NB4 (cell line): ENCODE measurements at regions not wholly inside any gene's neighbourhood (a gene's known extent, or its start where the extent isn't known, plus 50 kb on each side); places are given as distances from the start of the nearest gene placed in this dataset.
A peak's percentile ranks its signal among the peaks of the same experiment; 100 is the strongest.
"Not testable (repeated sequence)": the region's sequence is repeated elsewhere in the genome, so short reads cannot be mapped to it uniquely, and the experiment has no call there.

Experiments
- DNase-seq: peaks from one replicate; pipeline ENCODE4 v3.0.0; 2010; ENCODE audit warnings: low read depth
- H3K4me3 ChIP-seq: one replicate; pipeline ENCODE4 v1.5.1; 2011; ENCODE audit warnings: mild to moderate bottlenecking, low read depth, low read length, moderate library complexity
- MYC ChIP-seq: IDR thresholded peaks from 2 replicates; pipeline ENCODE4 v1.6.1; 2011; ENCODE audit warnings: low read depth, low read length
- POLR2A ChIP-seq: IDR thresholded peaks from 2 replicates; pipeline ENCODE4 v1.6.1; 2011; ENCODE audit warnings: mild to moderate bottlenecking; ENCODE audit not compliant: insufficient read length; ENCODE audit errors: extremely low read depth
- TF ChIP-seq, protein P1 (sequence below): IDR thresholded peaks from 2 replicates; pipeline ENCODE4 v1.6.1; 2011; ENCODE audit warnings: low read depth, low read length
- TF ChIP-seq, protein P2 (sequence below): IDR thresholded peaks from one replicate; pipeline ENCODE4 v1.5.1; 2012; ENCODE audit warnings: low read depth, low read length

DNA sequence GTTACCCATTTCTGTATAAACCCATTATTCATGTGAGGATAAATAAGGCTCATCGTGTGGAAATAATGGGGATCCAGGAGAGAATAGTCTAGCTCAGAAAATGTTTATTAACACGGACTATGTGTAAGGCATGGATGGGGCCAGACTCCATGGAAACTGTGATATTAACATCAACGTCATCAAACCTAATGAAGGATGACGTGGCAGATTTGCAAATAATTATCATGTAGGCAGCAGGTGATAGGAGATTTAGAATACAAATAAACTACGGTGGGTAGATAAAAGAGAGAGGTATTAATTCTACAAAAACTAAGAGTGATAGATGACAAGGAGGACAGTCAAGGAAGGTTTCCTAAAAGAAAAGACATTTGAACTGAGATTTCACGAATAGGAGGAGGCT lies 592.2 kb downstream of the REEP3 start:
- TF ChIP-seq MYC, result no peak
- no peak overlapping the region for H3K4me3 ChIP-seq
- DNase-seq, result no peak

DNA sequence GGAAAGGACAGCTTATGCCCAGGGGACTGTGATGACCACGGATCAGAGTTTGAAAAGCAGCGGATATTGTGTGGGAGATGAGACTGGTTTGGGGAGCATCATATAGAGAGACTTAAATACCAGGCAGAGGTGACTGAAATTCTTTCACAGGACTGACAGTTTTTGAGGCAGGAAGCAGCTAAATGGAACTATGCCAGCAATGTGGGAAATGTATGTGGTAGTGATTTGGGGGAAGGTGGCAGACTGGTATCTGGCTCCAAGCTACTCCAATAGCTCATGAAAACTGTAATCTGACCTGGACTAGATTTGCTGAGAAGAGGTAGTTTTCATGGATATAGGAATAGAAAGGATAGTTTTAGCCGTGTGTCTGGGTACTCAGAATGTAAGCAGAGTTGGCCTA lies 592.6 kb downstream of the REEP3 start:
- no peak for DNase-seq
- H3K4me3 ChIP-seq, result no peak overlapping the region
- TF ChIP-seq, protein P1, sequence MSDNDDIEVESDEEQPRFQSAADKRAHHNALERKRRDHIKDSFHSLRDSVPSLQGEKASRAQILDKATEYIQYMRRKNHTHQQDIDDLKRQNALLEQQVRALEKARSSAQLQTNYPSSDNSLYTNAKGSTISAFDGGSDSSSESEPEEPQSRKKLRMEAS, result no peak
- TF ChIP-seq MYC (no peak), POLR2A (no peak)
- TF ChIP-seq, protein P2, sequence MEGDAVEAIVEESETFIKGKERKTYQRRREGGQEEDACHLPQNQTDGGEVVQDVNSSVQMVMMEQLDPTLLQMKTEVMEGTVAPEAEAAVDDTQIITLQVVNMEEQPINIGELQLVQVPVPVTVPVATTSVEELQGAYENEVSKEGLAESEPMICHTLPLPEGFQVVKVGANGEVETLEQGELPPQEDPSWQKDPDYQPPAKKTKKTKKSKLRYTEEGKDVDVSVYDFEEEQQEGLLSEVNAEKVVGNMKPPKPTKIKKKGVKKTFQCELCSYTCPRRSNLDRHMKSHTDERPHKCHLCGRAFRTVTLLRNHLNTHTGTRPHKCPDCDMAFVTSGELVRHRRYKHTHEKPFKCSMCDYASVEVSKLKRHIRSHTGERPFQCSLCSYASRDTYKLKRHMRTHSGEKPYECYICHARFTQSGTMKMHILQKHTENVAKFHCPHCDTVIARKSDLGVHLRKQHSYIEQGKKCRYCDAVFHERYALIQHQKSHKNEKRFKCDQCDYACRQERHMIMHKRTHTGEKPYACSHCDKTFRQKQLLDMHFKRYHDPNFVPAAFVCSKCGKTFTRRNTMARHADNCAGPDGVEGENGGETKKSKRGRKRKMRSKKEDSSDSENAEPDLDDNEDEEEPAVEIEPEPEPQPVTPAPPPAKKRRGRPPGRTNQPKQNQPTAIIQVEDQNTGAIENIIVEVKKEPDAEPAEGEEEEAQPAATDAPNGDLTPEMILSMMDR, result no peak

DNA sequence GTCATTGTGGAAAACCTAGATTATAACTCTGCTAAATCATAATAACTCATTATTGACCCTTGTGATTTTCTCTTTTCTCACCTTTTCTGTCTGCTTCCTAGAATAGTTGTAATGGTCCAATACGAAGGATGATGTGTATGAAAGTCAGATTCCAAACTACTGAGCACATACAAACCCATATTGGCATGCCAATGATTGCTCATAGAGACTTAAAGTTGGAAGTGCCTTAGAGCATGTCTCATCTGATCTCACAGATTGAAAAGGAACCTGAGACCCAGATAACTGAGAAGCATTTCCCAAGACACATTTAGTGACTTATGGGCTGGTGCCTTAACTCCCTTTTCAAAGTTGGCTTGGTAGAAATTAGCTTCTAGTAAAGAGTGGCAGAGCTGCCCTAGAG lies 594.3 kb downstream of the REEP3 start:
- DNase-seq, result no peak
- TF ChIP-seq, protein P2, result no peak

DNA sequence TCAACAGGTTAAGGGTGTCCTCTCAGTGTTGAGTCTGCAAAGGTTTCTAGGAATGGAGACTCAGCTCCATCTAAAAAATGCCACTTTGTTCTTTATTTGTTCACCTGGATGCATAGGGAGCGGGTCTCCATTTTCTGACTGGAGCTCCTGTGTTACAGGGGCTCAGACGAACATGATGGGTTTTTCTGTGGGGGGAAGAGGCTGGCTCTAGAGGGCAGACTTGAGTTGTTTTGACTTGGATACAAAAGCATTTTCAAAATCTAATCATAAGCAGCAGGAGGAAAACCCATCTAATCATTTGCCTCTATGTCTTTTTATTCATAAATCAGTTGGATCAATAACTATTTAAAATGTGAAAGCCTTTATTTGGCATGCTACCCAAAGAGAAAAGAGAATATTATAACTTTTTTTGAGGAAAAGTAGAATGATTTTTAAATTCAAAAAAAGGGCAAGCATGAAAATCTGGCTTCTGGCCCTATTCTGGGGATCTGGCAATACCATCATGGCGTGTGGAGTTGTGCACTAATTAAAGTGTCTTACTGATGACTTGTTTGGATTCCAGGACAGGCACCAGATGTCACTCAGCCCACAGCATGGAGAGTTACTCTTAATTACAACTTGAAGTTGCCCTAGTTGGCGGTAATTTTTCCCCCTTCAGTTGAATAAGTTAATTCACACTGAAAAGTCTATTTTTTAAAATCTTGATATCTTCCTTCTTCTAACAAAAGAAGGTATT lies 594.9 kb downstream of the REEP3 start:
- DNase-seq, result peak; percentile 27
- H3K4me3 ChIP-seq, result no peak overlapping the region
- TF ChIP-seq MYC, result no peak
- TF ChIP-seq, protein P2, result peak; percentile 59

More for the DNA sequence above, 594.3 kb downstream of the REEP3 start:
- no peak overlapping the region for H3K4me3 ChIP-seq

DNA sequence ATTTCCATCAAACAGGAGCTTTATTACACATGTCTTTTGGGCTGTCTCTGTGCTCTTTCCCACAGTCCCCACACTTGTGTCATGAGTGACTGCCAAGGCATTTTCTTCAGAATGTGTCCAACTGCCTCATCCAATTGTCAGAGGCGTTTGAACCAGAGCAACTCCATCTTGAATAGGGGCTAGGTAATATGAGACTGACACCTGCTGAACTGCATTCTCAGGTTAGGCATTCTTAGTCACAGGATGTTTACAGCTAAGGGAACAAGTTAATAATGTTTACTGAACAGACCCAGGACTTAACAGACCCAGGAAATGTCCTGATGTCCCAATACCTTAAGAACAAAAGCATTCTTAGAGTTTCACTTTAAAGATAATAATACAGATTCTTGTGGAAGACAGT lies 595.5 kb downstream of the REEP3 start:
- no peak for DNase-seq
- TF ChIP-seq, protein P1, result no peak
- no peak for TF ChIP-seq POLR2A
- TF ChIP-seq, protein P2, result no peak
- no peak for TF ChIP-seq MYC
- H3K4me3 ChIP-seq, result no peak overlapping the region

DNA sequence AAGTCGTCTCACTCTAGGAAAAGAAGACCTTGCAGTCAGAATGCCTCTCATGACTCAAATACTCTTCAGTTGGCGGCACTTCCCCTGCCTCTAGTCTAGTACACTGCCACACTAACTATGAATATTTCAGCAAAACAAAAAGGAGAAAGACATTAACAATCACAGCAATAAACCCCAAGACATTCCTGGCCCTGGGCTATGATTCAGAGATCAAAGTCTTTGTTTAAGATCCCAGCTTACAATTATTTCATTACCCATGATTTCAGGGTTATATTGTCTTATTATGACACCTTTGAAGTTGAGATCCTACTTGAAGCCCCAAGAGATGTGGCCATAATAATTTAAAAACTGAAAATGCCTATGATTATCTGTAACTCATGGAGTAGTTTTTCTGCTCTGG lies 597.5 kb downstream of the REEP3 start:
- no peak overlapping the region for H3K4me3 ChIP-seq
- no peak for DNase-seq
- TF ChIP-seq MYC, result no peak
- TF ChIP-seq, protein P2, result no peak
- TF ChIP-seq, protein P1, result no peak
- TF ChIP-seq POLR2A, result no peak

DNA sequence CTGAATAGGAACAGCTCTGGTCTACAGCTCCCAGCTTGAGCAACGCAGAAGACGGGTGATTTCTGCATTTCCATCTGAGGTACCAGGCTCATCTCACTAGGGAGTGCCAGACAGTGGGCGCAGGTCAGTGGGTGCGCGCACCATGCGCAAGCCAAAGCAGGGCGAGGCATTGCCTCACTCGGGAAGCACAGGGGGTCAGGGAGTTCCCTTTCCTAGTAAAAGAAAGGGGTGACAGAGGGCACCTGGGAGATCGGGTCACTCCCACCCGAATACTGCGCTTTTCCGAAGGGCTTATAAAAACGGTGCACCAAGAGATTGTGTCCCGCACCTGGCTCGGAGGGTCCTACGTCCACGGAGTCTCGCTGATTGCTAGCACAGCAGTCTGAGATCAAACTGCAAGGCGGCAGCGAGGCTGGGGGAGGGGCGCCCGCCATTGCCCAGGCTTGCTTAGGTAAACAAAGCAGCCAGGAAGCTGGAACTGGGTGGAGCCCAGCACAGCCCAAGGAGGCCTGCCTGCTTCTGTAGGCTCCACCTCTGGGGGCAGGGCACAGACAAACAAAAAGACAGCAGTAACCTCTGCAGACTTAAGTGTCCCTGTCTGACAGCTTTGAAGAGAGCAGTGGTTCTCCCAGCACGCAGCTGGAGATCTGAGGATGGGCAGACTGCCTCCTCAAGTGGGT lies 599.2 kb downstream of the REEP3 start:
- H3K4me3 ChIP-seq, DNase-seq: not testable (repeated sequence)
